ENCODE measurements at regions not wholly inside any gene's neighbourhood (a gene's known extent, or its start where the extent isn't known, plus 50 kb on each side); places are given as distances from the start of the nearest gene placed in this dataset.

DNA sequence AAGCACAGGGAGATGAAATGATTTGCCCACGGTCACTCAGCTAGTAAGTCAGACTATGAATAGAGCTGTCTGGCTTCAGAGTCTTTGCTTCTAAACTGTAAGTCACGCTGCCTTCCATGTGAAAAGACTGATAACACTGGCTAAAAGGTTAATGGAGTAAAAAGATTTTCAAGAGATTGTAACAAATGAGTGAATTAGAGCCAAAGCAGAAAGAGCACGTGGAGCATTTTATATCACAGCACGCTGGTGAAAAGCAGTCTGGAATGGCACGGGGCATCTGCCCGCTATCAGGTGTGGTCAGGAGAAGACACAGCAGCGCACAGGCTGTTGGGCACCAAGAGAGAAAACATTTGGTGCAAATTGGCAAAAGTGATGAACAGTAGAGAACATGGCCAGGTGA is 144.8 kb upstream of the GALNT2 start:
- CTCF ChIA-PET (ENCODE audit: partially characterized antibody): interaction anchor here (2.3 kb wide), 1 partner anchor 73 kb away, joined by 8 read pairs; no protein-coding TSS in a partner anchor
- no peak for TF ChIP-seq POLR2A (IDR thresholded peaks at IDR 0.05; ENCODE audit: control extremely low read depth in 1 of 2, low read depth in 2 of 2, low read length in 2 of 2)
- TF ChIP-seq SIRT6 (IDR thresholded peaks at IDR 0.05; ENCODE audit: low read length): no peak
- no peak for TF ChIP-seq RAD21 (IDR thresholded peaks at IDR 0.05 in 1 of 2, conservative IDR thresholded peaks at IDR 0.05 in 1 of 2; ENCODE audit: low read depth in 2 of 2, low read length in 2 of 2)
- TF ChIP-seq EP300 (IDR thresholded peaks at IDR 0.05; ENCODE audit: borderline replicate concordance in 1 of 2, low read depth in 2 of 2, low read length in 2 of 2): no peak
- TF ChIP-seq, protein P1, sequence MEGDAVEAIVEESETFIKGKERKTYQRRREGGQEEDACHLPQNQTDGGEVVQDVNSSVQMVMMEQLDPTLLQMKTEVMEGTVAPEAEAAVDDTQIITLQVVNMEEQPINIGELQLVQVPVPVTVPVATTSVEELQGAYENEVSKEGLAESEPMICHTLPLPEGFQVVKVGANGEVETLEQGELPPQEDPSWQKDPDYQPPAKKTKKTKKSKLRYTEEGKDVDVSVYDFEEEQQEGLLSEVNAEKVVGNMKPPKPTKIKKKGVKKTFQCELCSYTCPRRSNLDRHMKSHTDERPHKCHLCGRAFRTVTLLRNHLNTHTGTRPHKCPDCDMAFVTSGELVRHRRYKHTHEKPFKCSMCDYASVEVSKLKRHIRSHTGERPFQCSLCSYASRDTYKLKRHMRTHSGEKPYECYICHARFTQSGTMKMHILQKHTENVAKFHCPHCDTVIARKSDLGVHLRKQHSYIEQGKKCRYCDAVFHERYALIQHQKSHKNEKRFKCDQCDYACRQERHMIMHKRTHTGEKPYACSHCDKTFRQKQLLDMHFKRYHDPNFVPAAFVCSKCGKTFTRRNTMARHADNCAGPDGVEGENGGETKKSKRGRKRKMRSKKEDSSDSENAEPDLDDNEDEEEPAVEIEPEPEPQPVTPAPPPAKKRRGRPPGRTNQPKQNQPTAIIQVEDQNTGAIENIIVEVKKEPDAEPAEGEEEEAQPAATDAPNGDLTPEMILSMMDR (IDR thresholded peaks at IDR 0.05; ENCODE audit: control extremely low read depth in 1 of 3, insufficient read depth in 1 of 3, low read depth in 1 of 3, low read length in 3 of 3): no peak
- no peak for TF ChIP-seq TCF12 (IDR thresholded peaks at IDR 0.05; ENCODE audit: low read depth, low read length)
- TF ChIP-seq ASH2L (IDR thresholded peaks at IDR 0.05; ENCODE audit: low read length): no peak
- TF ChIP-seq BCL11A (IDR thresholded peaks at IDR 0.05; ENCODE audit: low read depth in 2 of 2, low read length in 2 of 2): no peak
- TF ChIP-seq SAP30 (IDR thresholded peaks at IDR 0.05; ENCODE audit: insufficient read depth, insufficient replicate concordance, low read length): no peak
- TF ChIP-seq JUND (IDR thresholded peaks at IDR 0.05; ENCODE audit: low read length): no peak
- TF ChIP-seq SRF (IDR thresholded peaks at IDR 0.05; ENCODE audit: low read depth, low read length): no peak
- TF ChIP-seq POU5F1 (IDR thresholded peaks at IDR 0.05; ENCODE audit: low read depth, low read length): no peak
- TF ChIP-seq PHF8 (conservative IDR thresholded peaks at IDR 0.05; ENCODE audit: low read depth, low read length): no peak

More for the DNA sequence above, 144.8 kb upstream of the GALNT2 start:
- WGBS, 2 experiments (ENCODE audit: extremely low coverage in 1 of 2, insufficient coverage in 1 of 2, insufficient read length in 1 of 2, insufficient replicate concordance in 2 of 2, low coverage in 1 of 2, low lambda C conversion rate in 2 of 2, missing lambda C conversion rate in 1 of 2): 95% methylated on average over 7 of the region's 7 CpGs; no CpG with 5 or more reads in 1 of the 2 experiments
- no peak overlapping the region for H3K56ac ChIP-seq (replicated peaks; ENCODE audit: insufficient read length, low read depth, low read length)
- H3K4me3 ChIP-seq (ENCODE audit: extremely low read depth in 1 of 4, insufficient read depth in 2 of 4, low read depth in 3 of 4, low read length in 4 of 4): no peak overlapping the region
- no peak overlapping the region for H2BK15ac ChIP-seq (ENCODE audit: low read length)
- no peaks in the 10 kb centered on the region for H3K36me3 ChIP-seq (ENCODE audit: control insufficient read depth in 2 of 4, insufficient read depth in 4 of 4, low read length in 3 of 4)
- H3K18ac ChIP-seq (ENCODE audit: extremely low read depth, low read length): no peak overlapping the region
- no peaks in the 10 kb centered on the region for H3K79me1 ChIP-seq (ENCODE audit: low read depth, low read length)
- no peaks in the 10 kb centered on the region for H4K20me1 ChIP-seq (replicated peaks in 1 of 2; ENCODE audit: control insufficient read depth in 1 of 2, insufficient read depth in 2 of 2, low read length in 2 of 2)
- H3K9ac ChIP-seq (replicated peaks in 1 of 4; ENCODE audit: extremely low read depth in 1 of 4, low read depth in 3 of 4, low read length in 3 of 4): no peak overlapping the region
- H2BK20ac ChIP-seq (ENCODE audit: low read length): no peak overlapping the region
- H3K4ac ChIP-seq (replicated peaks; ENCODE audit: insufficient read length, low read depth, low read length): no peak overlapping the region
- no peak overlapping the region for H2AK5ac ChIP-seq (ENCODE audit: low read depth, low read length)
- H3K4me1 ChIP-seq (replicated peaks in 1 of 4; ENCODE audit: control insufficient read depth in 3 of 4, insufficient read depth in 4 of 4, low read length in 3 of 4): peaks cover 0 to 2% (median 1%) of the 10 kb centered on the region in 4 experiments; a peak in 2 of 7 replicates
- H4K5ac ChIP-seq (ENCODE audit: insufficient read length, low read depth, low read length): no peak overlapping the region
- no peaks in the 10 kb centered on the region for H3K79me2 ChIP-seq (ENCODE audit: control insufficient read depth in 1 of 2, insufficient read depth in 2 of 2, low read length in 2 of 2)
- H3K27ac ChIP-seq (ENCODE audit: low read depth, low read length): no peak overlapping the region
- no peak overlapping the region for H3K14ac ChIP-seq (ENCODE audit: insufficient read length)
- H3K27me3 ChIP-seq (replicated peaks in 1 of 4; ENCODE audit: control insufficient read depth in 3 of 4, extremely low read depth in 1 of 4, insufficient read depth in 3 of 4, low read length in 3 of 4): no peaks in the 10 kb centered on the region
- no peak overlapping the region for H3K23ac ChIP-seq (ENCODE audit: insufficient read length)
- H2BK12ac ChIP-seq (ENCODE audit: low read depth, low read length): no peak overlapping the region
- no peaks in the 10 kb centered on the region for H3K9me3 ChIP-seq (ENCODE audit: insufficient read depth in 2 of 2, low read depth in 1 of 2, low read length in 1 of 2)
- H2BK5ac ChIP-seq (ENCODE audit: low read depth, low read length): no peak overlapping the region
- no peak overlapping the region for H2BK120ac ChIP-seq (replicated peaks; ENCODE audit: low read depth, low read length)
- DNase-seq (ENCODE audit: low read depth in 1 of 2, low spot score in 2 of 2) (no peak), FAIRE-seq (no peak)
- no peak overlapping the region for H4K91ac ChIP-seq (replicated peaks; ENCODE audit: insufficient read length, low read length)
- H2AFZ ChIP-seq (ENCODE audit: low read length): no peak overlapping the region
- no peak overlapping the region for H3K4me2 ChIP-seq (ENCODE audit: insufficient read depth in 1 of 2, low read depth in 2 of 2, low read length in 2 of 2)
- no peak overlapping the region for H4K8ac ChIP-seq (ENCODE audit: extremely low read depth, insufficient read depth, low read length)
- no peaks in the 10 kb centered on the region for H3K23me2 ChIP-seq (ENCODE audit: low read depth, low read length)
- POLR2A ChIA-PET (ENCODE audit: partially characterized antibody): no interaction called here
